Smooth muscle cell (in vitro differentiated cells): ENCODE measurements at regions not wholly inside any gene's neighbourhood (a gene's known extent, or its start where the extent isn't known, plus 50 kb on each side); places are given as distances from the start of the nearest gene placed in this dataset.

Source experiments
- DNase-seq: peaks from one replicate; lab custom pipeline; 2025; ENCODE audit not compliant: unreplicated experiment; lab: John Stamatoyannopoulos, UW
- H2AFZ ChIP-seq: fragments of 200-600 bp; sonication (generic); 2 replicates; pipeline ENCODE4 v1.6.0; 2016; ENCODE audit warnings: antibody characterized with exemption, low read depth, mild to moderate bottlenecking
- H3F3A ChIP-seq: fragments of 200-600 bp; sonication (generic); 2 replicates; pipeline ENCODE4 v1.6.0; 2017; ENCODE audit warnings: antibody characterized with exemption, low read depth
- H3K27ac ChIP-seq: fragments of 200-600 bp; sonication (generic); 2 replicates; pipeline ENCODE4 v1.5.1; 2016; ENCODE audit warnings: low read depth, mild to moderate bottlenecking
- H3K27me3 ChIP-seq: fragments of 200-600 bp; sonication (generic); 2 replicates; pipeline ENCODE4 v1.6.1; 2016; ENCODE audit warnings: low read depth, mild to moderate bottlenecking
- H3K36me3 ChIP-seq: fragments of 200-600 bp; sonication (generic); 2 replicates; pipeline ENCODE4 v1.5.1; 2016; ENCODE audit warnings: low read depth
- H3K4me1 ChIP-seq: fragments of 200-600 bp; sonication (generic); 2 replicates; pipeline ENCODE4 v1.5.1; 2016; ENCODE audit warnings: low read depth
- H3K4me2 ChIP-seq: fragments of 200-600 bp; sonication (generic); 2 replicates; pipeline ENCODE4 v1.6.0; 2016; ENCODE audit warnings: mild to moderate bottlenecking
- H3K4me3 ChIP-seq: fragments of 200-600 bp; sonication (generic); 2 replicates; pipeline ENCODE4 v1.5.1; 2016; ENCODE audit warnings: mild to moderate bottlenecking
- H3K79me2 ChIP-seq: fragments of 200-600 bp; sonication (generic); 2 replicates; pipeline ENCODE4 v1.6.0; 2016; ENCODE audit warnings: low read depth, mild to moderate bottlenecking
- H3K9ac ChIP-seq: fragments of 200-600 bp; sonication (generic); 2 replicates; pipeline ENCODE4 v1.6.0; 2016; ENCODE audit warnings: low read depth
- H3K9me3 ChIP-seq: fragments of 200-600 bp; sonication (generic); replicated peaks from 2 replicates; pipeline ENCODE4 v1.5.1; 2016; ENCODE audit warnings: low read depth
- H4K20me1 ChIP-seq: fragments of 200-600 bp; sonication (generic); 2 replicates; pipeline ENCODE4 v1.6.0; 2016; ENCODE audit warnings: low read depth
- WGBS: methylation state at CpG from one replicate; pipeline ENCODE4 v1.1.7; 2016; ENCODE audit warnings: low lambda C conversion rate; 5-methylcytosine and 5-hydroxymethylcytosine counted together
- TF ChIP-seq, protein P1 (sequence below): fragments of 200-600 bp; sonication (generic); IDR thresholded peaks from 2 replicates; pipeline ENCODE4 v1.5.1; 2017; ENCODE audit warnings: borderline replicate concordance, mild to moderate bottlenecking, antibody characterized with exemption; ENCODE audit not compliant: insufficient read depth, poor library complexity, severe bottlenecking

DNA sequence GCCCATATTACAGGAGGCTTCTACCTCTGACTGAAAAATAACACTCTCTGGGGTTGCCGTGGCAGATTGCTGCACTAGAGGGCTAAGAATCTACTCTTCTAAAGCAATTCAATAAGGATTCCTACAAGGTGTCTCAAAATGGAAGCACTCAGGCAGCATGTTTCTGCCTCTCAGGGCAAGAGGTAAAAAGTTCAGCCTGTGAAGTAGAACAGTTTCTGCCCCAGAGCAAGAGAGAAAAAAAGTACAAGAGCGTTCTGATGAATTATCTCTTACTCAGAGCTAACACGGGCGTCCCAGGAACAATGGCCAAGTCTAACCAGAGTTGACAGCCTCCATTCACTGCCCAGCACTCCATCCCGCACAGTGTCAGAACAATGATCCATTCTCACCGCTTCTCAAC is 71.3 kb upstream of the TES start:
- no peaks in the 10 kb centered on the region for H3F3A ChIP-seq
- DNase-seq, result no peak
- no peaks in the 10 kb centered on the region for H3K79me2 ChIP-seq
- WGBS, result 65% methylated on average over 6 of the region's 6 CpGs
- peak overlapping the region; percentile 54 for H2AFZ ChIP-seq
- H4K20me1 ChIP-seq, result no peaks in the 10 kb centered on the region
- no peaks in the 10 kb centered on the region for H3K27me3 ChIP-seq
- H3K9me3 ChIP-seq, result no peaks in the 10 kb centered on the region
- TF ChIP-seq, protein P1, sequence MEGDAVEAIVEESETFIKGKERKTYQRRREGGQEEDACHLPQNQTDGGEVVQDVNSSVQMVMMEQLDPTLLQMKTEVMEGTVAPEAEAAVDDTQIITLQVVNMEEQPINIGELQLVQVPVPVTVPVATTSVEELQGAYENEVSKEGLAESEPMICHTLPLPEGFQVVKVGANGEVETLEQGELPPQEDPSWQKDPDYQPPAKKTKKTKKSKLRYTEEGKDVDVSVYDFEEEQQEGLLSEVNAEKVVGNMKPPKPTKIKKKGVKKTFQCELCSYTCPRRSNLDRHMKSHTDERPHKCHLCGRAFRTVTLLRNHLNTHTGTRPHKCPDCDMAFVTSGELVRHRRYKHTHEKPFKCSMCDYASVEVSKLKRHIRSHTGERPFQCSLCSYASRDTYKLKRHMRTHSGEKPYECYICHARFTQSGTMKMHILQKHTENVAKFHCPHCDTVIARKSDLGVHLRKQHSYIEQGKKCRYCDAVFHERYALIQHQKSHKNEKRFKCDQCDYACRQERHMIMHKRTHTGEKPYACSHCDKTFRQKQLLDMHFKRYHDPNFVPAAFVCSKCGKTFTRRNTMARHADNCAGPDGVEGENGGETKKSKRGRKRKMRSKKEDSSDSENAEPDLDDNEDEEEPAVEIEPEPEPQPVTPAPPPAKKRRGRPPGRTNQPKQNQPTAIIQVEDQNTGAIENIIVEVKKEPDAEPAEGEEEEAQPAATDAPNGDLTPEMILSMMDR, result no peak
- H3K4me3 ChIP-seq, result no peak overlapping the region
- no peaks in the 10 kb centered on the region for H3K4me1 ChIP-seq
- no peak overlapping the region for H3K4me2 ChIP-seq
- no peak overlapping the region for H3K9ac ChIP-seq
- no peak overlapping the region for H3K27ac ChIP-seq
- H3K36me3 ChIP-seq, result no peaks in the 10 kb centered on the region

DNA sequence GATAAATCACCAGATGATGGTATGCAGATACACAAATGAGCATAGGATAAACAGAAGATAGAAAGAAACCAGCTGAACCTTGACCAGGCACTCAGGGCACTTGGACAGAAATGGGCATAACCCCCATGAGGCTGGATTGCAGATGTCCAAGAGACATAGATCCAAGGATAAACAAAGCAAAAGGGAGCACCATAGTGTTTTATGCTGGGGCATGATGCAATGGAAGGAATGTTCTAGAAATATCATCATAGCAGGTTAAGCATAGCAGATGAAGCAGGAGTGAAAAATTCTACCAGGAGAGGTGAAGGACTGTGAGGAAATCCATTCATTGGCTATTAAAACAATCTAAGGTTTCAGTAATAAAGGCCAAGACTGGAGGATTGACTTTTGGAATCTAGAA is 70.5 kb upstream of the TES start:
- Histone ChIP-seq H3K27me3 (no peaks in the 10 kb centered on the region), H3K9me3 (no peaks in the 10 kb centered on the region), H3K27ac (no peak overlapping the region), H3K79me2 (no peaks in the 10 kb centered on the region), H3K4me3 (no peak overlapping the region), H3K36me3 (no peaks in the 10 kb centered on the region), H3K9ac (no peak overlapping the region), H3K4me2 (no peak overlapping the region), H3K4me1 (no peaks in the 10 kb centered on the region), H4K20me1 (no peaks in the 10 kb centered on the region), H2AFZ (no peak overlapping the region), H3F3A (no peaks in the 10 kb centered on the region)
- DNase-seq, result no peak
- TF ChIP-seq, protein P1, result no peak

DNA sequence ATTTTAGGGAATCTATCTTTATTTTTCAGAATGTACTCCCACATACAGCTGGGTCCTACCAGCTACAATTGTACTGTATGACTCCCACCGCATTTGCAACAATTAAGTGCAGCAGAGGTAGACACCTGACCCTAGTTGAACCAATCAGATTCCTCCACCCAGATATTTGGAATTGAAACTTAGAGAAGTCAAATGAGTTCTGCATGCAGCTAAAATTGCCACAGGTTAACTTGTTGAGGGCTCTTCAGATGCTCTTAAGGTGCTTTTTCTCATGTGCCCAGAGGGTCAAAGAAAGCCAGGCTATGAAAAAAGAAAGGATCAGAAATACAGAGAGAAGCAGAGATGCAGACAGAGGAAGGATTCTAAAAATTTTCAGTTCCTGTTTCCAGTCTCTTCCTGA is 68.0 kb upstream of the TES start:
- H3K27ac ChIP-seq, result no peak overlapping the region

DNA sequence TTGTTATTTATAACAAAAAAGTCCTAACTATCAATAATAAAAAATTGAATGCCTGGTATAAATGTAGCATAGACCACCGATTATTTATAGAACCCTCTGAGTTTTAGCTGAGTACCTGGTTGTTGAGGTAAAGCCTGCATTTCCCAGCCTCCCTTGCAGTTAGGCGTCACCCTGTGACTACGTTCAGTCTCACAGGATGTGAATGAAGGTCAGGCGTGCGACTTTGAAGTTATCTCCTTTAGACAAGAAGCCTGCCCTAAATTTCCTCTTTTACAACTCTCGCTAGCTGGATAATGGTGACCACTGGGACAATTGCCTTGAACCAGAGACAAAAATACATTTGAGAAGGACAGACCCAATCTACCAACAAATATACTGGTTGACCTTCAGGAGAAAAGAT is 67.5 kb upstream of the TES start:
- Histone ChIP-seq H3K79me2 (no peaks in the 10 kb centered on the region), H3K4me2 (no peak overlapping the region), H3K27me3 (no peaks in the 10 kb centered on the region), H3F3A (no peaks in the 10 kb centered on the region), H3K36me3 (no peaks in the 10 kb centered on the region), H3K9ac (no peak overlapping the region), H3K27ac (no peak overlapping the region), H3K4me3 (no peak overlapping the region), H3K4me1 (no peaks in the 10 kb centered on the region), H3K9me3 (no peaks in the 10 kb centered on the region), H2AFZ (no peak overlapping the region), H4K20me1 (no peaks in the 10 kb centered on the region)
- DNase-seq, result no peak
- WGBS, result 83% methylated on average over 6 of the region's 6 CpGs
- TF ChIP-seq, protein P1, result no peak

More for the DNA sequence above, 68.0 kb upstream of the TES start:
- no peaks in the 10 kb centered on the region for H4K20me1 ChIP-seq
- H3K9me3 ChIP-seq, result no peaks in the 10 kb centered on the region
- H3K9ac ChIP-seq, result no peak overlapping the region
- no peaks in the 10 kb centered on the region for H3K27me3 ChIP-seq
- no peak overlapping the region for H3K4me3 ChIP-seq
- no peaks in the 10 kb centered on the region for H3K79me2 ChIP-seq
- no peaks in the 10 kb centered on the region for H3K4me1 ChIP-seq
- WGBS, result 97% methylated on average over 1 of the region's 1 CpG
- H3K4me2 ChIP-seq, result no peak overlapping the region
- no peaks in the 10 kb centered on the region for H3K36me3 ChIP-seq
- TF ChIP-seq, protein P1, result no peak
- no peaks in the 10 kb centered on the region for H3F3A ChIP-seq
- DNase-seq, result no peak
- H2AFZ ChIP-seq, result no peak overlapping the region
